CD4-positive, alpha-beta T cell treated with Interleukin-4 for 4 hours (primary cell): ENCODE measurements at regions not wholly inside any gene's neighbourhood (a gene's known extent, or its start where the extent isn't known, plus 50 kb on each side); places are given as distances from the start of the nearest gene placed in this dataset.
A peak's percentile ranks its signal among the peaks of the same experiment; 100 is the strongest.

ENCODE experiments used
- DNase-seq: peaks from one replicate; pipeline ENCODE4 v3.0.0-alpha.2; 2020

GRCh38 chr9:102114557-102114956 is 376.1 kb upstream of the GRIN3A start:
- DNase-seq: no peak

- DNase-seq: no peak
Measured at GRCh38 chr9:102113191-102113590, 374.7 kb upstream of the GRIN3A start.

- no peak for DNase-seq
Measured at GRCh38 chr9:102106439-102106838, 368.0 kb upstream of the GRIN3A start.

- no peak for DNase-seq
Measured at GRCh38 chr9:102101723-102102122, 363.3 kb upstream of the GRIN3A start.

DNA sequence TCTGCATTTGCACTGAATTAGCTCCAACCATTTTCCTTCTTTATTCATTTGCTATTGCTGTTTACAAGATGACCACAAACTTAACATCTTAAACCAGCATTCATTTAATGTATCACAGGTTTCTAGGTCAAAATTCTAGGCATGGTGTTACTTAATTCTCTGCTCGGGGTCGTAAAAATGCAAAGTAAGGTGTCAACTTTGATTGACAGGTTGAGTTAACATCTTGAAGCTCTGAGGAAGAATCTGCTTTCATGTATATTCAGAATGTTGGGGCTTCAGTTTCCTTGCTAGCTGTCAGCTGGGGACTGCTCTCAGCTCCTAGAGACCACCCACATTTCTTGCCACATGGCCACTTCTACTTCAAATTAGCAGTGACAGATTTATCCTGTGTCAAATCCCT is 348.7 kb upstream of the GRIN3A start:
- no peak for DNase-seq

GRCh38 chr9:102085548-102085947 is 347.1 kb upstream of the GRIN3A start:
- DNase-seq: no peak

DNA sequence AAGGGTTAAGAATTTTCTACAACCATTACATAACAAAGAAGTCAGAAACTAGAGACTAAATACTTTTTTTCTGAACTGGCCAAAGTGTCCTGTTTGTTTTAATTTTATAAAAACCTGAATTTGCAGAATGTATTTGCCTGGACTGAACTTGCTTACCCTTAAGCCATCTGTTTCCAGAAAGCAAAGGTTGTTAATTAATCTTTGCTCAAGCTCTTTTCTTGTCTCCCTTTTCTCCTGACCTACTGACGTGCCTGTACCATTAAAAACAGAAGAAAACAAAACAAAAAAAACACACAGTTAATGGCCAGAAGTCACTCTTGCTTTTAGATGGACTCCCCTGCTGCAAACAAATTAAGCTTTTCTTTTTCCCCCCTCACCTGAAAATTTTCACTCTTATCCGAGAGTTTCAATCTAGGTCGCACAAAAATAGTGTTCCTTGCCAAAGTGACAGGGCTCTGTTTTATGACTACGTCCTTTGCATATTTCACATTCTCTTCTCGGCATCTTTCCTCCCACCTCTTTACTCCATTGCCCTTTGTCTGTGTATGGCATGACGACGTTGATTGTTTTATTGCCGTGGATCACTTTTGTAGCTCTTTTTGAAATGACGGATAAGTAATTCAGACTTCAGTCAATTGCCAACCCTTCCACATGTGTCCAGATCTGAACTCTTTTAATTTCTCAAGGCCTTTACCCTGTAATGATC is 333.8 kb upstream of the GRIN3A start:
- DNase-seq: no peak

- no peak for DNase-seq
Measured at GRCh38 chr9:102069969-102070368, 331.5 kb upstream of the GRIN3A start.

DNA sequence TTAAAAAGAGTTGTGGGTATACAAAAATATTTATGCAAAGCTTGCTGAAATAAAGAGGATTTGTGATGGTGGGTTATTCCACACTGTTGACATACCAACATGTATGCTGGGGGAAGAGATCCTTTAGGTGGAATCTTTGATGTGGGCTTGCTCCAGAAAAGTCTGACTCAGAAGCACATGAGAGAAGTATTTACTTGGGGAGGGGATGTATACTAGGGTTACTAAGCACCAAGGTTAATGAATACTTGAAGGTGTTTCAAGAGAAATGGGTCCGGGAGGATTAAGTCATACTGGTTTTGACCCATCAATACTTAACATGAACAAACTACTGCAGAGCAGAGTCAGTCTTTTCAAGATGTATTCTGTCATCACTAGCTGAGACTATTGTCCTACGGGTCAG is 316.4 kb upstream of the GRIN3A start:
- no peak for DNase-seq

GRCh38 chr9:102049586-102050246 is 311.3 kb upstream of the GRIN3A start:
- no peak for DNase-seq

DNA sequence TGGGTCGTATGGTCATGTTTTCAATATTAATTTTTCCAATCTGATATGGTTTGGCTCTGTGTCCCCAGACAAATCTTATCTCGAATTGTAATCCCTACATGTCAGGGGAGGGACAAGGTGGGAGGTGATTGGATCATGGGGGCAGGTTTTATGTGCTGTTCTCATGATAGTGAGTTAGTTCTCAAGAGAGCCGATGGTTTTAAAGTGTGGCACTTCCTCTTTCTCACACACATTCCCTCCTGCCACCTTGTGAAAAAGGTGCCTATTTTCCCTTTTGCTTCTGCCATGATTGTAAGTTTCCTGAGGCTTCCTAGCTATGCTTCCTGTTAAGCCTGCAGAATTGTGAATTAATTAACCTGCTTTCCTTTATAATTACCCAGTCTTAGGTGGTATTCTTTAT is 309.1 kb upstream of the GRIN3A start:
- DNase-seq: no peak

GRCh38 chr9:102044133-102044532 is 305.7 kb upstream of the GRIN3A start:
- DNase-seq: no peak

- DNase-seq: no peak
Measured at GRCh38 chr9:102038006-102038405, 299.6 kb upstream of the GRIN3A start.

DNA sequence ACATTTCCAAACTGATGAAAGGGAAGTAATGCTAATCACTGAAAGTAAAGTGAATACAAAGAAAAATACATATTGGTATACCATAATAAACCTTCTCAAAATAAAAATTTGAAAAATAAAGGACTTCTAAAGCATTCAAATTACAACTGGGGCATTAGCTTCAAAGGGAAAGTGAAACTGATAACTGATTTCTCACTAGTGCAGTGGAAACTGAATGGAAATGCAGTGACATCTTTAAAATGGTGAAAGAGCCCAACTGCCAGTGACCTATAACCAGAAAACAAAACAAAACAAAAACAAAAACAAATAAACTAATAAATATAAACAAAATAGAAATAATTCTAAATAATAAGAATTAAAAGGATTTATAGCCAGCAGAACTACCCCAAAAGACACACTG is 297.5 kb upstream of the GRIN3A start:
- no peak for DNase-seq

- DNase-seq: no peak
Measured at GRCh38 chr9:102032614-102033013, 294.2 kb upstream of the GRIN3A start.

DNA sequence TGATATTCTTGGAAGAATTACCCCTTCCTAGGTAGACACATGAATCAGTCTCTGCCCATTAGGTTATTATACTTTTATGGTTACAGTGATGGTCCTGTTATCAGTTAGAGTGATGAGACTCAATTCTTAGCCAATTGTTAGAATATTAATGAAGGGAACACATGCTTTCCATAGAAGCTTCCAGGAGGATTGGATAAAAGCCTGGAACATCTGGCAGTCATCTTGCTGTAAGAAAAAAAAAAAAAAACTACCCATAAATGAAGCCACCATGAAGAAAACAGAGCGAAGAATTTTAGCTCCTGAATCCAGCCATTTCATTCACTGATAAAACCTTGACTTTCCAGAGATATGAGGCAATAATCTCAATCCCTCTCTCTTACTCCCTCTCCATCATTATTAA is 262.5 kb upstream of the GRIN3A start:
- no peak for DNase-seq

- DNase-seq: no peak
Measured at GRCh38 chr9:101999441-101999840, 261.0 kb upstream of the GRIN3A start.

DNA sequence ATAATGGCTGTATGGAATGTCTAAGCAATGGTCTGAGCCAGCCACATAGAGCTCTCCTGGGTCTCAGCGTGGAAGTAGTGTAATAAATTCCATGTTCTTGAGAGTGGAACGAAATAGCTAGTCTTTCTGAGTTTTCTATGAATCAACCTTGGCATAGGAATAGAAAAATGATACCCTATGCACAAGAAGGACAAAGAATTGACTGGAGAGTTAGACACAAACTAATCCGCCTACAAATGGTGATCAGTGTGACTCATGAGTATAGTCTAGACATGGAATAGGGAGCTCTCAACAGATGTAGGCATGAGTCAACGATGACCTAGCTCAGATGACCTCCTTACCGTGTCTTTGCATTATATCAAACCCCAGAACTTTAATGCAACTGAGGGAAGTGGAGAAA is 256.8 kb upstream of the GRIN3A start:
- no peak for DNase-seq

GRCh38 chr9:101993771-101994170 is 255.3 kb upstream of the GRIN3A start:
- no peak for DNase-seq

DNA sequence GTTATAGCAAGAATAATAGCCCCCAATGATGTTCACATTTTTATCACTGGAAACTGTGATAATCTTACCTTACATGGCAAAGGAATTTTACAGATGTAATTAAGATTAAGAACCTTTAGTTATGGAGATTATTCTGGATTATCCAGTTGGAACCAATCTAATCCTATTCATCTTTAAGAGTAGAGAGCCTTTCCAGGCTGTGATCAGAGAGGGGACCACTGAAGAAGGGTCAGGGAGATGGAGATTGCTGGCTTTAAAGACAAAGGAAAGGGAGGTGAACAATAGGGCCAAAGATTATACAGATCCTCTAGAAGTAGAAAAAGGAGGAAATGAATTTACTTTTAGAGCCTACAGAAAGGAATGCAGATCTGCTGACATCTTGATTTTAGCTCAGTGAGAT is 253.5 kb upstream of the GRIN3A start:
- no peak for DNase-seq

GRCh38 chr9:101977614-101978210 is 239.3 kb upstream of the GRIN3A start:
- peak; percentile 24 for DNase-seq

DNA sequence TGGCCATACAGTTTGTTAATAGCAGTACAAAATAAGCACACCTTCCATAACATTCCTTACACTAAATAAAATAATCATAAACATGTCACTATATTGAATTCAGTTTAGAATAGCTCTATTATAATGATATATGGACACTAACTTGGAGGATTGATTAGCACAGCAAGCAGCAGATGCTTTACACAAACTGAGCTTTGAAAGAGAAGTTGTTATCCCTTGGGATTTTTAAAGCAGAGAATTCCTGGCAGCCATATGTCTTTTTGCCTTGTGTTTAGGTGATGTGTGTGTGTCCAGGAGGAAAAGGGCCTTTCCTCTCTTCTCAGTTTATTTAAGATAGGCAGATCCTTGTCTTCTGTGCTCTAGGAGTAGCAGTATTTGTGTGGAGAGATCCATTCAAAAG is 232.2 kb upstream of the GRIN3A start:
- no peak for DNase-seq

GRCh38 chr9:101968392-101968791 is 229.9 kb upstream of the GRIN3A start:
- no peak for DNase-seq

DNA sequence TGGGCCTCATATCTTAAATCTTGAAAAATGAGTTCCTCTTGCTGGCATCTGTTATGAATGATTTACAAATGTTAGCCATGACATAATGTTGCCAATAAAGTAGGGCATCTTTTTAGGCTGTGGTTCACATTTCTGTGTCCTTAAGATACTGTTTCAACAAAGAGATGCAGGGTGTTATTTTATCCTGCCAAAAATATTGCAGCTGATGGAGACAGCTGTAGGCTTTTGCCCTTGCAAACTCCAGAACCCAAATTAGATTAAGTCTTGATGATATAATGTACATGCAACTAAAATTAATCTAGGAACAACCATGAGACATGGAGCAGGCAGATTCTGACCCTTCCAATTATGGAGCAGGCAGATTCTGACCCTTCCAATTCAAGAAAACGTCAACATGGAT is 228.2 kb upstream of the GRIN3A start:
- no peak for DNase-seq

- DNase-seq: no peak
Measured at GRCh38 chr9:101957705-101958104, 219.3 kb upstream of the GRIN3A start.
